HL-60 (cell line): ENCODE measurements at regions not wholly inside any gene's neighbourhood (a gene's known extent, or its start where the extent isn't known, plus 50 kb on each side); places are given as distances from the start of the nearest gene placed in this dataset.
A peak's percentile ranks its signal among the peaks of the same experiment; 100 is the strongest.

Source experiments
- DNase-seq, 2 experiments: peaks; one replicate each; pipeline ENCODE4 v3.0.0-alpha.2; 2010 to 2020; ENCODE audit warnings: low read depth in 1 of 2, low spot score in 1 of 2
- H3K27ac ChIP-seq: fragments of 250-450 bp; sonication (Bioruptor Pico); replicated peaks from 2 replicates; pipeline ENCODE4 v1.5.1; 2020; ENCODE audit warnings: mild to moderate bottlenecking, moderate library complexity
- H3K27me3 ChIP-seq: fragments of 250-450 bp; sonication (Bioruptor Pico); 2 replicates; pipeline ENCODE4 v1.5.1; 2021; ENCODE audit warnings: mild to moderate bottlenecking, moderate library complexity; ENCODE audit not compliant: insufficient read depth, poor library complexity, severe bottlenecking
- H3K4me3 ChIP-seq: replicated peaks from 2 replicates; pipeline ENCODE4 v1.5.1; 2011; ENCODE audit warnings: mild to moderate bottlenecking, control low read depth, low read length; ENCODE audit not compliant: insufficient read depth
- CTCF ChIP-seq: IDR thresholded peaks from one replicate; pipeline ENCODE4 v1.5.1; 2011; ENCODE audit warnings: low read length, control low read depth, inconsistent platforms; ENCODE audit not compliant: insufficient read depth
- GABPA ChIP-seq: IDR thresholded peaks from 2 replicates; pipeline ENCODE4 v1.6.1; 2012; ENCODE audit warnings: low read depth
- POLR2AphosphoS5 ChIP-seq: IDR thresholded peaks from 2 replicates; pipeline ENCODE4 v1.6.1; 2012; ENCODE audit warnings: low read depth
- REST ChIP-seq: IDR thresholded peaks from 2 replicates; pipeline ENCODE4 v1.6.1; 2012; ENCODE audit warnings: low read depth; ENCODE audit not compliant: insufficient replicate concordance
- SPI1 ChIP-seq: IDR thresholded peaks from 2 replicates; pipeline ENCODE4 v1.6.1; 2012; ENCODE audit warnings: low read depth, mild to moderate bottlenecking, borderline replicate concordance

- no peak for DNase-seq
- Histone ChIP-seq H3K4me3 (no peak overlapping the region), H3K27me3 (no peaks in the 10 kb centered on the region), H3K27ac (no peak overlapping the region)
- TF ChIP-seq GABPA (no peak), REST (no peak), SPI1 (no peak), CTCF (no peak), POLR2AphosphoS5 (no peak)
Measured at GRCh38 chr13:50585674-50586413, 257.6 kb downstream of the DLEU7 start.

GRCh38 chr13:50586414-50587083, 256.9 kb downstream of the DLEU7 start:
- H3K27ac ChIP-seq: no peak overlapping the region
- H3K4me3 ChIP-seq: no peak overlapping the region
- H3K27me3 ChIP-seq: no peaks in the 10 kb centered on the region
- no peak for DNase-seq
- no peak for TF ChIP-seq POLR2AphosphoS5
- no peak for TF ChIP-seq GABPA
- no peak for TF ChIP-seq CTCF
- TF ChIP-seq SPI1: no peak
- TF ChIP-seq REST: no peak

GRCh38 chr13:50587115-50587514, 256.4 kb downstream of the DLEU7 start:
- no peak overlapping the region for H3K27ac ChIP-seq
- peak; percentile 91 for TF ChIP-seq SPI1
- no peak for TF ChIP-seq CTCF
- H3K4me3 ChIP-seq: no peak overlapping the region
- H3K27me3 ChIP-seq: no peaks in the 10 kb centered on the region
- DNase-seq: peak in 1 of 2 experiments; percentile 35
